HCEC 1CT (cell line): ENCODE measurements at regions not wholly inside any gene's neighbourhood (a gene's known extent, or its start where the extent isn't known, plus 50 kb on each side); places are given as distances from the start of the nearest gene placed in this dataset.

Source experiments
- DNase-seq: peaks from one replicate; pipeline ENCODE4 v3.0.0-alpha.2; 2017

- no peak for DNase-seq
Observed at GRCh38 chr16:17728196-17728595, 257.4 kb upstream of the XYLT1 start.

- no peak for DNase-seq
Observed at GRCh38 chr16:17724242-17724898, 253.6 kb upstream of the XYLT1 start.

- DNase-seq, result no peak
Observed at GRCh38 chr16:17723531-17724134, 252.9 kb upstream of the XYLT1 start.

GRCh38 chr16:17718495-17718894 lies 247.7 kb upstream of the XYLT1 start:
- no peak for DNase-seq

GRCh38 chr16:17705847-17706246 lies 235.1 kb upstream of the XYLT1 start:
- no peak for DNase-seq

- DNase-seq, result no peak
Observed at GRCh38 chr16:17696616-17697015, 225.9 kb upstream of the XYLT1 start.

- DNase-seq, result no peak
Observed at GRCh38 chr16:17692484-17692883, 221.7 kb upstream of the XYLT1 start.

- no peak for DNase-seq
Observed at GRCh38 chr16:17691899-17692176, 221.1 kb upstream of the XYLT1 start.

GRCh38 chr16:17691106-17691898 lies 220.5 kb upstream of the XYLT1 start:
- DNase-seq, result no peak

GRCh38 chr16:17685447-17685846 lies 214.7 kb upstream of the XYLT1 start:
- no peak for DNase-seq

- DNase-seq, result no peak
Observed at GRCh38 chr16:17683281-17683680, 212.5 kb upstream of the XYLT1 start.

GRCh38 chr16:17676171-17676570 lies 205.4 kb upstream of the XYLT1 start:
- DNase-seq, result no peak

GRCh38 chr16:17668386-17668785 lies 197.6 kb upstream of the XYLT1 start:
- no peak for DNase-seq

- no peak for DNase-seq
Observed at GRCh38 chr16:17666293-17666692, 195.5 kb upstream of the XYLT1 start.

GRCh38 chr16:17658881-17659280 lies 188.1 kb upstream of the XYLT1 start:
- DNase-seq, result no peak

GRCh38 chr16:17657045-17657444 lies 186.3 kb upstream of the XYLT1 start:
- no peak for DNase-seq

- no peak for DNase-seq
Observed at GRCh38 chr16:17654571-17654970, 183.8 kb upstream of the XYLT1 start.

GRCh38 chr16:17654142-17654541 lies 183.4 kb upstream of the XYLT1 start:
- no peak for DNase-seq

- DNase-seq, result no peak
Observed at GRCh38 chr16:17647879-17648872, 177.4 kb upstream of the XYLT1 start.

GRCh38 chr16:17643935-17644334 lies 173.2 kb upstream of the XYLT1 start:
- DNase-seq, result no peak

- no peak for DNase-seq
Observed at GRCh38 chr16:17641990-17642389, 171.2 kb upstream of the XYLT1 start.

GRCh38 chr16:17638134-17638533 lies 167.4 kb upstream of the XYLT1 start:
- DNase-seq, result no peak

- DNase-seq, result no peak
Observed at GRCh38 chr16:17635183-17635582, 164.4 kb upstream of the XYLT1 start.
